ENCODE measurements at regions not wholly inside any gene's neighbourhood (a gene's known extent, or its start where the extent isn't known, plus 50 kb on each side); places are given as distances from the start of the nearest gene placed in this dataset.

DNA sequence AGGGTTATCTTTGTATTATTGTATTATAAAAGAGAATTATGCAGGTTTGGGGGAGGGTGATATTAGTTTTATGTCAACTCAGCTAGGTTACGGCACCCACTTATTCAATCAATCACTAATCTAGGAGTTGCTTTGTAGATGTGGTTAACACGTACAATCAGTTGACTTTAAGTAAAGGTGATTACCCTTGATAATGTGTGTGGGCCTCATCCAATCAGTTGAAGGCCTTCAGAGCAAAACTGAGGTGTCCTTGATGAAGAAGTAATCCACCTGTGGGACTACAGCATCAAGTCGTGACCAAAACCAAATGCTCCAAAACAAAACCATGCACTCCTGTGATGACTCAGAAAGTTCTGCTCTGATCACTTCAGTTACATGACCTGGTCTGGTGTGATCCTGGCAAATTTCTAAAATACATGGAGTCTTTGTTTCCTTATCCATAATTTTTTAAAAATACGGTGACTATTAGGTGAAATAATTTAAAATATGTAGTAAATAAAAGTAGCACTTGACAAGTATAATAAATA, 114.1 kb downstream of the IYD start:
- no peaks in the 10 kb centered on the region for H3K27me3 Mint-ChIP-seq (ENCODE audit: low read depth)
- peaks cover 7% of the 10 kb centered on the region for H3K4me1 Mint-ChIP-seq
- H3K36me3 Mint-ChIP-seq: no peaks in the 10 kb centered on the region
- DNase-seq (ENCODE audit: low spot score in 2 of 2, unreplicated experiment in 2 of 2): no peak
- H3K4me3 Mint-ChIP-seq: no peak overlapping the region
- H3K9me3 Mint-ChIP-seq: peaks cover 7% of the 10 kb centered on the region
- TF ChIP-seq, protein P1, sequence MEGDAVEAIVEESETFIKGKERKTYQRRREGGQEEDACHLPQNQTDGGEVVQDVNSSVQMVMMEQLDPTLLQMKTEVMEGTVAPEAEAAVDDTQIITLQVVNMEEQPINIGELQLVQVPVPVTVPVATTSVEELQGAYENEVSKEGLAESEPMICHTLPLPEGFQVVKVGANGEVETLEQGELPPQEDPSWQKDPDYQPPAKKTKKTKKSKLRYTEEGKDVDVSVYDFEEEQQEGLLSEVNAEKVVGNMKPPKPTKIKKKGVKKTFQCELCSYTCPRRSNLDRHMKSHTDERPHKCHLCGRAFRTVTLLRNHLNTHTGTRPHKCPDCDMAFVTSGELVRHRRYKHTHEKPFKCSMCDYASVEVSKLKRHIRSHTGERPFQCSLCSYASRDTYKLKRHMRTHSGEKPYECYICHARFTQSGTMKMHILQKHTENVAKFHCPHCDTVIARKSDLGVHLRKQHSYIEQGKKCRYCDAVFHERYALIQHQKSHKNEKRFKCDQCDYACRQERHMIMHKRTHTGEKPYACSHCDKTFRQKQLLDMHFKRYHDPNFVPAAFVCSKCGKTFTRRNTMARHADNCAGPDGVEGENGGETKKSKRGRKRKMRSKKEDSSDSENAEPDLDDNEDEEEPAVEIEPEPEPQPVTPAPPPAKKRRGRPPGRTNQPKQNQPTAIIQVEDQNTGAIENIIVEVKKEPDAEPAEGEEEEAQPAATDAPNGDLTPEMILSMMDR (IDR thresholded peaks at IDR 0.05; ENCODE audit: unreplicated experiment): no peak
- H3K27ac Mint-ChIP-seq: no peak overlapping the region

DNA sequence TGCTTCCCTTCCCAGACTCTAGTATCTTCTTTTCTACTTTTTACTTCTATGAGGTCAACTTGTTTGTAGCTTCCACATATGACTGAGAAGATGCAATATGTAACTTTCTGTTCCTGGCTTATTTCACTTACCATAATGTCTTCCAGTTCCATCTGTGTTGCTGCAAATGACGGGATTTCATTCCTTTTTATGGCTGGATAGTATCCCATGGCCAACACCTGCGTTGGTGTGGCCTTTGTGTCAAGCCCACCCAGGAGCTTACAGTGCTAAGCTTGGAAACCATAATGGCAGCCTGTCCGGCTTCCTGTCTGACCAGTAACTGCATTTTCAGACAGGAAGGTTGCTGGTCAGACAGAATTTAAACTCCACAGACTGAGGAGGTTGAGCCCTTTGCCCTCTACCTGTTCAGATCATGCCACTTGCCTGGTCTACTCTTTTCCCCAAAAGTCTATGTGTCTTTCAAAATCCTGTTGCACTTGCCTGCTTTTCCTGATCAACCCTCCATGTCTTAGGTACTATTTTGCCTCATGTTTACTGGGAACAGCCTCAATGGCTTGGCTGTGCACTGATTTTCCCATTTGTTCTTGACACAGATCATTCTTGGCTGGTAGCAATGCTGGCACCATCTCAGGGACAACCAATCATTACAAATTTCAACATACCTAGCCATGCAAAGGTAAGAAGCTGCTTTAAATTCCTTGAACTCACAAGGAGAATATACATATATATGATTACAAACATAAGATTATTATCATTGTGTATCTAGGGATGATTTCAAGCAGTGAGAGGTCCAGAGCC, 114.3 kb upstream of the PLEKHG1 start:
- Mint-ChIP-seq H3K4me3 (no peak overlapping the region), H3K9me3 (peaks cover 4% of the 10 kb centered on the region), H3K36me3 (no peaks in the 10 kb centered on the region), H3K4me1 (no peaks in the 10 kb centered on the region), H3K27ac (no peak overlapping the region), H3K27me3 (ENCODE audit: low read depth) (no peaks in the 10 kb centered on the region)
- TF ChIP-seq, protein P1 (IDR thresholded peaks at IDR 0.05; ENCODE audit: unreplicated experiment): no peak
- no peak for DNase-seq (ENCODE audit: low spot score in 2 of 2, unreplicated experiment in 2 of 2)

- Mint-ChIP-seq H3K4me1 (no peaks in the 10 kb centered on the region), H3K36me3 (no peaks in the 10 kb centered on the region), H3K27ac (no peak overlapping the region), H3K27me3 (ENCODE audit: low read depth) (no peaks in the 10 kb centered on the region), H3K9me3 (peaks cover 3% of the 10 kb centered on the region), H3K4me3 (no peak overlapping the region)
- TF ChIP-seq, protein P1 (IDR thresholded peaks at IDR 0.05; ENCODE audit: unreplicated experiment): no peak
- no peak for DNase-seq (ENCODE audit: low spot score in 2 of 2, unreplicated experiment in 2 of 2)
These were observed 113.6 kb upstream of the PLEKHG1 start for GRCh38 chr6:150486048-150486447.

DNA sequence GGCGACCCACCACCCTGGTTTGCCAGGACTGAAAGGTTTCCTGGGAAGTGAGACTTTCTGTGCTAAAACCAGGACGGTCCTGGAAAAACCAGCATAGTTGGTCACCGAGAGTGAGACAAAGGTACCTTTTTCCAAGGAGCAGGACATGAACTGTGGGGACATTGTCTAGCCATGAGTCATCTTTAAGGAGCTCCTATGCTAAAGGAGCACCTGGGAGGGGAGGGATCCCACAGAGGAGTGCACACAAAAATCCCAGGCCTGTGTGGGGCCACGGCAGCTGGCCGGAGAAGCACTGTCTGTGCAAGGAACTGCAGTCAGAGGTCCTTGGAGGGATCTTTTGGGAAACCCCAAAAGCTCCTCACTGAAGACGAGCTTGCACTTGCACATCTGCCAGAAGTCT, 109.1 kb upstream of the PLEKHG1 start:
- H3K36me3 Mint-ChIP-seq: no peaks in the 10 kb centered on the region
- no peak overlapping the region for H3K4me3 Mint-ChIP-seq
- DNase-seq (ENCODE audit: low spot score in 2 of 2, unreplicated experiment in 2 of 2): no peak
- no peaks in the 10 kb centered on the region for H3K4me1 Mint-ChIP-seq
- H3K9me3 Mint-ChIP-seq: peaks cover 8% of the 10 kb centered on the region
- TF ChIP-seq, protein P1 (IDR thresholded peaks at IDR 0.05; ENCODE audit: unreplicated experiment): no peak
- H3K27ac Mint-ChIP-seq: no peak overlapping the region
- H3K27me3 Mint-ChIP-seq (ENCODE audit: low read depth): no peaks in the 10 kb centered on the region

DNA sequence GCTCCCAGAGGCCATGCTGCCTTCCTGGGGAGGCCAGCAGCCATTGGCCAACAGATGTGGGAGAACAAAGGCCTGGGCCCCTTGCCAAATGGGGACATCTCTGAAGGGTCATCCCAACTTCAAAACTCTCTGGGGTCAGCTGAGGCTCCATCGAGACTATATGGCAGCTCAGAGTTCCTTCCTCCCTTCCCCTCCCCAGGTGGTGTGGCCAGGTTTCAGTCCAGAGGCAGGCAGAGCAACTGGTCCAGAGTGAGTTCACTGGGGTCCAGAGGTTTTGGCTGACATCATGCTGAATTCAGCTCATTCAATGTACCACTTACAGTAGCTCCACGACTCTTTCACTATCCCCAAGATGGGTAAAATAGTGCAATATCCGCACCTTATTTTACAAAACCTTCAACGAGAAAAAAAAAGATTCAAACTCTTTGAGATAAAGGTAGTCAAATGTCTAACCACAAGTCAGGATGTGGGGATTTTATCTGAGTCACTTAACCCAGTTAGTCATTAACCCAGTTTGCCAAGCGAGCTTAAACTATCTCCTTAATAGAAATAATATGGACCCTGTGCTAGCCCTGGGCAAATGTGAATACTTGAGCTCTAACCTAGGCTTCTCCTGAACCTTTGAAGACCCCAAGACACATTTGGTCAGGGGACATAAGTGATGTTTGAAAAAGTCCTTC, 108.4 kb upstream of the PLEKHG1 start:
- Mint-ChIP-seq H3K4me1 (peaks cover 2% of the 10 kb centered on the region), H3K4me3 (no peak overlapping the region), H3K27ac (no peak overlapping the region), H3K9me3 (peaks cover 8% of the 10 kb centered on the region), H3K27me3 (ENCODE audit: low read depth) (no peaks in the 10 kb centered on the region), H3K36me3 (no peaks in the 10 kb centered on the region)
- TF ChIP-seq, protein P1 (IDR thresholded peaks at IDR 0.05; ENCODE audit: unreplicated experiment): no peak
- DNase-seq (ENCODE audit: low spot score in 2 of 2, unreplicated experiment in 2 of 2): no peak

Measured in mesothelial cell of epicardium (in vitro differentiated cells).